GM18517 (cell line): ENCODE measurements at regions not wholly inside any gene's neighbourhood (a gene's known extent, or its start where the extent isn't known, plus 50 kb on each side); places are given as distances from the start of the nearest gene placed in this dataset.
"Not testable (repeated sequence)": the region's sequence is repeated elsewhere in the genome, so short reads cannot be mapped to it uniquely, and the experiment has no call there.

ENCODE experiments used
- ATAC-seq: cut with Tn5 transposase; IDR thresholded peaks from one replicate; pipeline ENCODE4 v1.9.1; 2021; ENCODE audit warnings: mild to moderate bottlenecking, moderate library complexity; ENCODE audit not compliant: unreplicated experiment

GRCh38 chr4:116055857-116056827 is 942.7 kb upstream of the NDST4 start:
- ATAC-seq, result no peak

- ATAC-seq, result no peak
These were observed 913.9 kb upstream of the NDST4 start for GRCh38 chr4:116027311-116027710.

- no peak for ATAC-seq
These were observed 911.7 kb upstream of the NDST4 start for GRCh38 chr4:116024954-116025708.

- no peak for ATAC-seq
These were observed 909.6 kb upstream of the NDST4 start for GRCh38 chr4:116023049-116023448.

- no peak for ATAC-seq
These were observed 906.8 kb upstream of the NDST4 start for GRCh38 chr4:116020141-116020722.

- ATAC-seq, result no peak
These were observed 905.4 kb upstream of the NDST4 start for GRCh38 chr4:116018831-116019230.

DNA sequence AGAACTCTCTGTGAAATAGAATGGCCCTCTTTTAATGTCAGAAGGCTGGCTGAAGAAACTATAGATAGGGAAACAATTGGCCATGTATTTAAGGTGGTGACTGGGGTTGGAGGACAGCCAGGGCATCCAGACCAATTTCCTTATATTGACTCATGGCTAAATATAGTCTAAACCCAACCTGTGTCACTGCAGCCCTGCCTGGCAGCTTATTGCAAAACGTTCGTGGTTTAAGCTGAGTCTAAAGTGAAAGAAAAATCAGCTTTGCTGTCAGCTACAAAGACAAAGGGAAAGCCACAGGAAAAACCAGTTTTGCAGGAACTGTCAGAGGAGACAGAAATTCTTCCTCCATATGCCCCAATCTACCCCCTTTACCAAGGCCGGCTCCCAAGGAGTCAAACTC is 902.8 kb upstream of the NDST4 start:
- ATAC-seq, result no peak

GRCh38 chr4:116015549-116015948 is 902.1 kb upstream of the NDST4 start:
- ATAC-seq, result no peak

- no peak for ATAC-seq
These were observed 901.6 kb upstream of the NDST4 start for GRCh38 chr4:116015062-116015461.

DNA sequence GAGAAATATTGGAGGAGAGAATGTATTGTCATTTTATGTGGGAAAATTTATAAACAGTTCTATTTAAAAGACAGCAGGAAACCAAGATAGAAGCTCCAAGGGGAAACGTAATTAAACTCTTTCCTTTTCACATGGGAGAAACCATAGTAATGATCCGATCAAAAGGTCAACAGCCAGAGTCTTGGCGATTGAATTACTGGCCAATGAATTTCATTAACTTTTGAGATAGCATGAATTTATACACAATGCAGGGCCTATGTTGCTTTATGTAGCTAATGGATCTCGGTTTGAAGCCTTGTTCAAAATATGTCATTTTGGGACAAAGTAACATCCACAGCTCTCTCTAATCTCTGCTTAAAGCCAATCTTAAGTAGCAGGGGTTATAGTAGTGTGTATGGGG is 897.5 kb upstream of the NDST4 start:
- no peak for ATAC-seq

DNA sequence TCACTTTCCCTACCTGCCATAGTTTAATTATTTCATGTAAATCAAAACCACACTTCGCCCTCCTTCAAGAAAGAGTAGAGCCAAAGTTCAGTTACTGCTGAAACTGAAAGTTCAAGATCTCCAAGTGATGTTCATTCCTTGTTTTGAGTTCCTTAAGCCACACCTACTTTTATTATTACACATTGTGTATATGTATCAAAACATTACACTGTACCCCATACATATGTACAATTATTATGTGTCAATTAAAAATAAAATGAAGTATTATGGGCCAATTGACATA is 892.3 kb upstream of the NDST4 start:
- ATAC-seq, result no peak

DNA sequence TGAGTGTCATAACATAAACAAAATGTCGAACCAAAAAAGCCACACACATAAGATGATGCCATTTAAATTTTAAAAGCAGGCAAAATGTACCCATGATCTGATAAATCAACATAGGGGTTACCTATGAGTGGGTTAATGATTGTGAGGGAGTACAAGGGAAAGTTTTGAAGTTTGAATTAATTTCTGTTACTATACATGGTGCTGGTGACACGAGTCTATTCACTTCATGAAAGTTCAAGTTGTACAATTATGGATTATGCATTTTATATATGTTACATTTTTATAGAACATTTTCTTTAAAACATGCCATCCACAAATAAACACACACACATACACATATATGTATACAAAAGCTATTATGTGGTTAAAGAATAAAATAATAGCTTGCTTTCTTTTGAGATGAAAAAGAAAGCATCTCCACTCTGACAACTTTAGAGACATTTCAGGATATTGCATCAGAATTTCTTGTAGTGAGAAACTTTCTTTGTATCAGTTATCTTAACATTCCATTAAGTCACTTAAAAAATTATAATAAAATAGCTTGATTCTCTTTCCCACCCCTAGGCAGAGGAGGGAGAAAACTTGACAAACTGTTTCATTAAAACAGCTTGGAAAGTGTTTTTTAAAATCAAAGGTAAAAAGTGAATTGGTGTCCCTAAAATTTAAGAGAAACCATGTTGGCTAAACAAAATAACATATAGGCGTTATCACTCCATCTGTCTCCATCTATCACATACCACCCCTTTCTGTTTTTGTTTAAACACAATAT is 891.8 kb upstream of the NDST4 start:
- no peak for ATAC-seq

DNA sequence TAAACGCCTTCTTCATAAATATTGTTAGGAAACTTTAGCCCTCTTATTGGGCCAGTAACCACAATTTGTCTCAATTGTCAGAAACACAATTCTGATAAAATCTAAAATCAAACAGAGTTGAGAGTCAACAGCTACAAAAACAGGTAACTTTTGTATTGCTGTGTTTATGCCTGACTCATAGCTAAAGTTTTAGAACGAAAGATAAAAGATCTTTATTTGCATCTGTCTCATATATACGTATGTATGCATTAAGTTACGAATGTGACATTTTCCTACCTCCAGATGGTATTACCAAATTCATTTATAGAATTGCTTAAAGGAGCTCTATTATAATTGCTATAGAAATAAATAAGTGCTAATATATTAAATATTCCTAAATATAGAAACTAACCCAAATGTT is 887.9 kb upstream of the NDST4 start:
- no peak for ATAC-seq

- no peak for ATAC-seq
These were observed 873.2 kb upstream of the NDST4 start for GRCh38 chr4:115986573-115986972.

DNA sequence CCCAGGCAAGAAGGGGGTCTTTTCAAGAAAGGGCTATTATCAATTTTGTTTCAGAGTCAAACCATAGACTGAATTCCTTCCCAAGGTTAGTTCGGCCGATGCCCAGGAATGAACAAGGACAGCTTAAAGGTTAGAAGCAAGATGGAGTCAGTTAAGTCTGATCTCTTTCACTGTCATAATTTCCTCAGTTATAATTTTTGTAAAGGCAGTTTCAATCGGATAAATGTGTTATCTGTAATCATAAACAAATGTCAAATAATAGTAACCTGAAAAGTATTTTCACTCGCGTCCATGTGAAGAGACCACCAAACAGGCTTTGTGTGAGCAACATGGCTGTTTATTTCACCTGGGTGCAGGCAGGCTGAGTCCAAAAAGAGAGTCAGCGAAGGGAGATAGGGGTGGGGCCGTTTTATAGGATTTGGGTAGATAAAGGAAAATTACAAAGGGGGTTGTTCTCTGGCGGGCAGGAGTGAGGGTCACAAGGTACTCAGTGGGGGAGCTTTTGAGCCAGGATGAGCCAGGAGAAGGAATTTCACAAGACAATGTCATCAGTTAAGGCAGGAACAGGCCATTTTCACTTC is 862.1 kb upstream of the NDST4 start:
- ATAC-seq, result not testable (repeated sequence)

DNA sequence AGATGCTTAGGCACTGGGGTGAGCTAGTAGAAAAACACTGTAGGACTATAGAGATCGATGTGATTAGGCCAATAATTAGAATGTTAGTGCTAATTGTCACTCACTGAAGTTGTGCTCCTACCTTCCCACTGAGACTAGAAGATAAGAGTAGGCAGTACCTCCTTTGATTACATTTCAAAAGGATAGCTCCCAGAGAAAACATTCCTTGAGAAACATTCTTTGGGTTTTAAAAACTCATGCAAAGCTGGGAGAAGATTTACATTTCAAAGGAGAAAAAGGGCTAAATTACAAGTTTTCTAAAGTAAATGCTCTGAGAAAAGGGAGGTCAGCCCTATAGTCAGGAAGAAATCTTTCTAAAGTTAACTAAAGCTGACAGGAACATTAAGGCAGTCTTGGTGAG is 860.3 kb upstream of the NDST4 start:
- ATAC-seq, result no peak

DNA sequence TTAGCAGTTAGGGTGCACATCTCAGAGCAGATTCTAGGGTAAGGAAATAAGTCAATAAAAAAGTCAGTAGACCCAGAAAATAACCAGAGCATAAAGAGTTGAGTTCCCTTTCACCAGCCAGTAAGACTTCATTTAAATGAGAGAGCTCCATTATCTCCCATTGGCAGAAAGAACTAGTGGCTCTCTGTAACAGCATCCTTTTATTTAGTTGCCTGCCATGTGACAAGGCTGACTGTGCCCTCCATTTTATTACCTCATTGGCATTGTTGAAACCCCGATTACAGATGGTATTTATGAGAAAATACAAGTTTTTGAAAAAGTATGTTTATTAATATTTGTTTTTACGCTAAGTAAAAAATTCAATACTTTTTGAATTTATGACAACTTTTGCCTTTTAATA is 859.5 kb upstream of the NDST4 start:
- no peak for ATAC-seq

DNA sequence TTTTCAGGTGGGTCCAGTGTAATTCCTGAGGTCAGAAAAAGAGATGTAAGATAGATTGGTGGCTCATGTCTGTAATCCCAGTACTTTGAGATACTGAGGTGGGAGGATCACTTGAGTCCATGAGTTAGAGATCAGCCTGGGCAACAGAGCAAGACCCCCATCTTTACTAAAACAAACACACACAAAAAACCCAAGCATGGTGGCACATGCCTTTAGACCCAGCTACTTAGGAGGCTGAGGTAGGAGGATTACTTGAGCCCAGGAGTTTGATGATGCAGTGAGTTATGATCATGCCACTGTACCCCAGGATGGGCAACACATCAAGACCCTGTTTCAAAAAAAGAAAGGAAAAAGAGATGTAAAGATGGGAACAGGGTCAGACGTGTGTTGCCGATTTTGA is 857.4 kb upstream of the NDST4 start:
- no peak for ATAC-seq

DNA sequence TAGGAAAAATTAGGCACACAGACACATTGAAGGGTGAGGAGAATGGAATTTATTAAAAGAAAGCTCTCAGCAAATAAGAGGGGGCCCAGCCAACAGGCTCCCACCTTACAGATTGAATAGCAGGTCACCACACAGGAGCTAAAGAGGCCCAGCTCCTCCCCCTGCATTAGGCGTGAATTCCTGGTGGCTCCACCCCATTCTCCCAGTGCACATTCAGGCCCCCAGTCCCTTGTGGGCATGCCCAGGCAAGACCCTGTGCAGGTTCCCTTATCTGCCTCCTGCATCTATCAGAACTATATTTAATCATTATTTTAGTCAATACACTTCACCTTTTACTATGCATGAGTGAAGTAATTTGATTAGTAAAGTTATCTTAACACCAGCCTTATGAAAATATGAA is 856.3 kb upstream of the NDST4 start:
- ATAC-seq, result no peak

DNA sequence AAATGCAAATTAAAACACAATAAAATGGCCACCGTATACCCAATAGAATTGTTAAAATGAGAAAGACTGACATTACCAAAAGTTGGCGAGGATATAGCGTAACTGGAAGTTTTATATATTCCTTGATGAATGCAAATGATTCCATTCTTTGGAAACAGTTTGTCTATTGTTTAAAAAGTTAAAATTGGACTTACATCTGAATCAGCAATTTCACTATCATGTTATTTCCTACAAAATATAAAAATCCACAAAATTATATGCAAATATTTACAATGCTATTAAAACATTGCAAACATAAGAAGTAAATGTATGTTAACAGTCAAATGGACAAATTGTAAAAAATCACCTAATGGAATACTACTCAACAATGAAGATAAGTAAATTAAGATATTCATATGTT is 852.2 kb upstream of the NDST4 start:
- ATAC-seq, result no peak
